ENCODE measurements at regions not wholly inside any gene's neighbourhood (a gene's known extent, or its start where the extent isn't known, plus 50 kb on each side); places are given as distances from the start of the nearest gene placed in this dataset.

GRCh38 chr1:80023358-80023757, 1016.8 kb upstream of the ADGRL4 start:
- H3K27ac Mint-ChIP-seq (ENCODE audit: unreplicated experiment), result no peak overlapping the region
- H3K4me1 Mint-ChIP-seq (ENCODE audit: unreplicated experiment), result no peaks in the 10 kb centered on the region
- no peaks in the 10 kb centered on the region for H3K36me3 Mint-ChIP-seq (ENCODE audit: unreplicated experiment)
- no peaks in the 10 kb centered on the region for H3K9me3 Mint-ChIP-seq (ENCODE audit: unreplicated experiment)
- H3K27me3 Mint-ChIP-seq (ENCODE audit: unreplicated experiment), result no peaks in the 10 kb centered on the region
- H3K4me3 Mint-ChIP-seq (ENCODE audit: unreplicated experiment), result no peak overlapping the region
- no peak for TF ChIP-seq CTCF (IDR thresholded peaks at IDR 0.05)
- DNase-seq (ENCODE audit: extremely low spot score, unreplicated experiment), result no peak

- H3K36me3 Mint-ChIP-seq (ENCODE audit: unreplicated experiment), result no peaks in the 10 kb centered on the region
- H3K27me3 Mint-ChIP-seq (ENCODE audit: unreplicated experiment), result no peaks in the 10 kb centered on the region
- no peaks in the 10 kb centered on the region for H3K9me3 Mint-ChIP-seq (ENCODE audit: unreplicated experiment)
- no peaks in the 10 kb centered on the region for H3K4me1 Mint-ChIP-seq (ENCODE audit: unreplicated experiment)
- no peak overlapping the region for H3K27ac Mint-ChIP-seq (ENCODE audit: unreplicated experiment)
- DNase-seq (ENCODE audit: extremely low spot score, unreplicated experiment), result no peak
- no peak overlapping the region for H3K4me3 Mint-ChIP-seq (ENCODE audit: unreplicated experiment)
- TF ChIP-seq CTCF (IDR thresholded peaks at IDR 0.05), result no peak
Observed at GRCh38 chr1:80021891-80022290, 1015.4 kb upstream of the ADGRL4 start.

GRCh38 chr1:80018348-80018747, 1011.8 kb upstream of the ADGRL4 start:
- no peak for TF ChIP-seq CTCF (IDR thresholded peaks at IDR 0.05)
- no peaks in the 10 kb centered on the region for H3K4me1 Mint-ChIP-seq (ENCODE audit: unreplicated experiment)

GRCh38 chr1:80008934-80009333, 1002.4 kb upstream of the ADGRL4 start:
- no peak overlapping the region for H3K4me3 Mint-ChIP-seq (ENCODE audit: unreplicated experiment)
- no peaks in the 10 kb centered on the region for H3K36me3 Mint-ChIP-seq (ENCODE audit: unreplicated experiment)

More at GRCh38 chr1:80018348-80018747, 1011.8 kb upstream of the ADGRL4 start:
- H3K27ac Mint-ChIP-seq (ENCODE audit: unreplicated experiment), result no peak overlapping the region
- H3K36me3 Mint-ChIP-seq (ENCODE audit: unreplicated experiment), result no peaks in the 10 kb centered on the region
- H3K9me3 Mint-ChIP-seq (ENCODE audit: unreplicated experiment), result no peaks in the 10 kb centered on the region
- no peaks in the 10 kb centered on the region for H3K27me3 Mint-ChIP-seq (ENCODE audit: unreplicated experiment)
- no peak overlapping the region for H3K4me3 Mint-ChIP-seq (ENCODE audit: unreplicated experiment)
- no peak for DNase-seq (ENCODE audit: extremely low spot score, unreplicated experiment)

GRCh38 chr1:80003250-80003649, 996.7 kb upstream of the ADGRL4 start:
- no peak for TF ChIP-seq CTCF (IDR thresholded peaks at IDR 0.05)
- H3K9me3 Mint-ChIP-seq (ENCODE audit: unreplicated experiment), result no peaks in the 10 kb centered on the region
- no peaks in the 10 kb centered on the region for H3K36me3 Mint-ChIP-seq (ENCODE audit: unreplicated experiment)
- H3K27me3 Mint-ChIP-seq (ENCODE audit: unreplicated experiment), result peaks cover 3% of the 10 kb centered on the region
- H3K4me1 Mint-ChIP-seq (ENCODE audit: unreplicated experiment), result no peaks in the 10 kb centered on the region
- H3K4me3 Mint-ChIP-seq (ENCODE audit: unreplicated experiment), result no peak overlapping the region
- no peak for DNase-seq (ENCODE audit: extremely low spot score, unreplicated experiment)
- H3K27ac Mint-ChIP-seq (ENCODE audit: unreplicated experiment), result no peak overlapping the region

More at GRCh38 chr1:80008934-80009333, 1002.4 kb upstream of the ADGRL4 start:
- Mint-ChIP-seq H3K27ac (ENCODE audit: unreplicated experiment) (no peak overlapping the region), H3K9me3 (ENCODE audit: unreplicated experiment) (no peaks in the 10 kb centered on the region), H3K27me3 (ENCODE audit: unreplicated experiment) (no peaks in the 10 kb centered on the region), H3K4me1 (ENCODE audit: unreplicated experiment) (no peaks in the 10 kb centered on the region)
- DNase-seq (ENCODE audit: extremely low spot score, unreplicated experiment), result no peak
- no peak for TF ChIP-seq CTCF (IDR thresholded peaks at IDR 0.05)
